ENCODE measurements at regions not wholly inside any gene's neighbourhood (a gene's known extent, or its start where the extent isn't known, plus 50 kb on each side); places are given as distances from the start of the nearest gene placed in this dataset.

DNA sequence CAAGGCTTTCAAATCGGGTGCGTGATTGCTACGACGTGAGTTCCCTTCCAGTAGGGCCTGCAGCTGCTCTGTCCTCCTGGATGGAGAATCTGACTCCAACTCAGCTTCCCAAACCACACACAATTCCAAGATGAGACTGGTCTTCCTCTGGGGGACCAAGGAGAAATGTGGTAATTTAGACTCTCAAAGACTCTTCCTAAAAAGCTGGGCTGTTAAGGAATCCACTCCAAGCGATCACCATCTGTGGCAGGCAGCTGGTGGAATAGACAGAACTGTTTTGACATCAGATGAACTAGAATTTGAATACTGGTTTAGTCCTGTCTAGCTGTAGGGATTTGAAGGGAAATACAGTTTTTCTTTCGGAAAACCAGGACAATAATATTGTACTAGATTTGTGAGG lies 130.7 kb upstream of the KLF4 start:
- DNase-seq, result no peak

DNA sequence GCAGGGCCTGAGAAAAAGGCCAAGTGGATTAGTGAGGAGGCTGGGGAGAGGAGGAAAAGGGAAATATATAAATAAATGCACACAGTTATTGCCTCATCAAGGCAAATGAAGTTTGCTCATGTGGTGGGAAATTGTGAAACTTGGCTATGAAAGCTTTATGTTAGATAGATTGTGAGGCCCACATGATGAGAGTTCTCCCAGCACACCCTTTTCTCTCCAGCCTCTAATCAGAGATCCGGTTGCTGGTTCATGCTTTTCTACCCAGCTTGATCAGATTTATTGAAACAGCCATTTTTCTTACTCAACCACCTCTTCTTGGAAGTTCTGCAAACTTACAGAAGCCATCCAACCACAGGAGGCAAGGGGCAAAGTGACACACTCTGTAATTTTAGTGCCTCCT lies 125.8 kb upstream of the KLF4 start:
- DNase-seq, result no peak

DNA sequence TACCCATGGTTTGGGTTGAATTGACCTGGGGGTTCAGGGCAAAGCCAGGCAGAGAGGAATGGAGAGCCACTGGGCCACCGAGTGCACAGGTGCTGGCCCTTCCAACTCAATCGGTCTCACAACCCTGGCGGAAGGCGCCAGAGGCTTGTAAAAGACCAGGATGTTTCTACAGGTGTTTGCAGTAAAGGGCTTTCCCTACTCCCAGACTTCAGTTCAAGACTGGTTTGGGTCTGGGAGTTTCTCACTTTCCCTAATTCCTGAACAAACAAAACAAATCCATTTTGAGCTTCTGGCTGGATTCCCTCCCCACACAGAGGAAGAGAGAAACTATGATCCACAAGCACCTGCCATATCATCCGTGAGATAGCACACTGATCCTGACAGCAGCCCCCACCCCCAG lies 125.2 kb upstream of the KLF4 start:
- no peak for DNase-seq

DNA sequence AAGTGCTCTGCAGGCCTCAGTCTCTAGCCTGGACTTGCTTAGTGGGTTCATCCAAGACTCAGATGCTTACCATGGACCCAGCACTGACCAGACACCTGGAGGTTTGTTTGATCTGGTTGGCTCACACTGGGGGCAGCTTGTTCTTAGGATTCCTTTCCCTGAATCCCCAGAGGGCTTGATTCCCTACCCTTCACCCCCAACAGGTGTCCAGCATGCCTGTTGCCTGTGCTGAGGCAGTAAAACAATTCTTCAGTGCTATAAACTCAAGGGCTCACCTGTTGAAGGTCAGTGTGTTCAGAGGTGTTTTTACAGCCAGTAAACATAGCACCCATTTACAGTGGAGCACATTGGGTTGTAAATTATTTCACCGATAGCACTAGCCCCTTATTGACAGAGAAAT lies 123.8 kb upstream of the KLF4 start:
- DNase-seq, result no peak

DNA sequence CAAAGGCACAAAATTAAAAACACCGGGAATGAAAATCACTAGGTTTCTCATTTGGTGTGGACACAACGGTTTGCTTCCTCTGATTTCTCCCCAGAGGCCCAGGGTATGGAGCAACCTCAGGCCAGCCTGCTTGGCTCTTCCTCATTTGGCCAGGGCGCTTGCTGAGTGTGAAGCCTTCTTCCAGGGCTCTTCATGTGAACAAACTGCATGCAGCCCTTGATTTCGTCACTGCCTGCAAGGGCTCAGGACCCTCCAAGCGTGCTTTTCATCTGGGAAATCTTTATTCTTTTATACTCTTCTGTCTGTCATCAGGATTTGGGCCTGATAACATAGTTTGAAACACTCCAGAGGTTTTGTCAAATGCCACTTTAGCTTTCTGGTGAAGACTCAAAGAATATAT lies 122.6 kb upstream of the KLF4 start:
- DNase-seq, result no peak

DNA sequence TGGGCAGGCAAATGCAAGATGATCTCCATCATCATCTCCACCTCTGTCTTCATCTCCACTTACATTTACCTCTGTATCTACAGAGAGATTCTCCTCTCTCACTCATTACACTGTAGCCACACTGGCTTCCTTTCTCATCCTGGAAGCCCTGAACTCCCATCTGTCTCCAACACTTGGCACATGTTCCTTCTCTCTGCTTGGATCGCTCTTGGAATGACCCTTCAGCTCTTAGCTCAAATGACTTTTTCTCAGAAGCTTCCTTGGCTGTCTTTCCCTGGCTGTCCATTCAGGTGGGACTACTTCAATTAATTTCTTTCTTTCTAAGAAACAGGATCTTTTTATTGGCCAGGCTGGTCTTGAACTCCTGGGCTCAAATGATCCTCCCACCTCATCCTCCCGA lies 120.0 kb upstream of the KLF4 start:
- DNase-seq, result no peak

DNA sequence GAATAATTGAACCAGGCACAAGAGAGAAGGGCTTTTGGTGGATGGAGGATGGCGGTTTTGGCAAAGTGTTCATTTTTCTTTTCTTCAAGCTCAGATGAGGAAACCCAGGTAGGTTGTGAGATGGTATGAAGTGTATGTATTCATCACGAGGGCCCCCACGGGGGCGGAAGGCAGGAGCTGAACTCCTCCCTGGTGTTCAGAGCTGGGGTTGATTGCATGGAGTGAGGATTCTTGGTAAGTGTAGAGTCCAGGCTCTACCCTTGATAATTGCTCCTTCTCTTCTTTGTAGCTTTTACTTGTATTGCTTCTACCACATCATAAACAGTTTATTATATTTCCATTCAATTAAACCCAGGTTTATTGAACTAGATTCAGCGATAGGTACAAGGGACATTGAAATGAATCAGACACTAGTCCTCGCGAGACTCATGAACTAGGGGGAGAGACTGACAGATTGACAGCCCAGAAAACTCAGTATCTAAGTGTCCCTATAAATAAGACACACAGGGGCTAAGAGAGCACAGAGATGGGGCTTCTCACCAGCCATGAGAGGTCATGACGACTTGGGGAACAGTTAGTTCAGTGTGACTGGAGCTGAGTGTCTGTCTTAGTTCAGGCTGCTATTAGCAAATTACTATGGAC lies 116.7 kb upstream of the KLF4 start:
- no peak for DNase-seq

DNA sequence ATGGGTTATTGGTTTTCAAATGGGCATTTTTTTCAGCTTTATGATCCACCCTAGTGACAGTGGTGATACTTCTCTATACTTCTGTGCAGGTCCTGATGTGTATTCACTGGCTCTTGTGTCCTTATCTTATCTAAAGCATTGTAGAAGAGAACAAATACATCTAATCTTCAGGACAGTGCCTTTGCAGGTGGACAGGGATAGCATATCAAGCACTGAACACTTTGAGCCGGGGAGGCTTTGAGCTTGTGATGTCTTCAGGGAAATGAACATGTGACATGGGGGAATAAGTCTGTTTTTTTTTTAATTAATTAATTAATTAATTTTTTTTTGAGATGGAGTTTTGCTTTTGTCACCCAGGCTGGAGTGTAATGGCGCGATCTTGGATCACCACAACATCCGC lies 115.5 kb upstream of the KLF4 start:
- DNase-seq, result no peak

DNA sequence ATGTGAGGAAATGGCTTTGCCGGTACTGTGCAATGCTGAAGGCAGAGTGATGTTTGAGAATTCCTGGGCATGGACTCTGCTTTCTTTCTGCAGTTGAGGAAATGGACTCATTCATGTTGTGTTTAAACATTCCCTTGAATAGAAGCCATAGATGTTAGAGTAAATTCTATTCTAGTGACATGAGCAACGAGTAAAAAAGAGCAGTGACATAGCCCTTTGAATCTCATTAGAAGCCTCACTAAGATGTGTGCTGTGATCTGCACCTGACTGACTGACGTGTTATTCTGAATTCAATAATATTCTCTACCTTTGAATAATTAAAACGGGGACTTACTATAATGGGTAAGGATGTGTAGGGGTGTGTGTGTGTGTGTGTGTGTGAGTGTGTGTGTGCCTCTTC lies 113.7 kb upstream of the KLF4 start:
- no peak for DNase-seq

DNA sequence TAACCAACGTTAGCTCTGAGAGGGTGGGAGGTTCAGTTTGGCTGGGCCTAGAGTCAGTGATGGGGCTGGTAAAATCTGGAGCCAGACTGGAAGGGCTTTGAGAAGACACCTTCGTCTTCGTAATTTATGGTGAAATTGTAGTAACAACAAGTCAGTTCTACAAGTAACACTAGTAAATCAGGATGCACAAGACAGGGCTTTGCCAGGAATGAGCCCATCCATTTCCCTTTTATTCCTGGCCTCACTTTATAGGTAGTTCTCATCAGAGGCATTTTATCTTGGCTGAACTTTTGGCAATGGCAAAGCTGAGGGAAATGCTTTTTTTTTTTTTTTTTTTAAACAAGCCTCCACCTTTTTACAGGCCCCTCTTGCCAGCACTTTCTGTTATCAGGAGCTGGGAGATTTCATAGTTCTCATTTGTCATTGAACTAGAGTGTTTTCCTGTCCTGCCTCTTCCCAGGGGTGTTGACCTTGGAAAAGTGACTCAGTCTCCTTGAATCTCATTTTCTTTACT lies 110.5 kb upstream of the KLF4 start:
- DNase-seq, result no peak

DNA sequence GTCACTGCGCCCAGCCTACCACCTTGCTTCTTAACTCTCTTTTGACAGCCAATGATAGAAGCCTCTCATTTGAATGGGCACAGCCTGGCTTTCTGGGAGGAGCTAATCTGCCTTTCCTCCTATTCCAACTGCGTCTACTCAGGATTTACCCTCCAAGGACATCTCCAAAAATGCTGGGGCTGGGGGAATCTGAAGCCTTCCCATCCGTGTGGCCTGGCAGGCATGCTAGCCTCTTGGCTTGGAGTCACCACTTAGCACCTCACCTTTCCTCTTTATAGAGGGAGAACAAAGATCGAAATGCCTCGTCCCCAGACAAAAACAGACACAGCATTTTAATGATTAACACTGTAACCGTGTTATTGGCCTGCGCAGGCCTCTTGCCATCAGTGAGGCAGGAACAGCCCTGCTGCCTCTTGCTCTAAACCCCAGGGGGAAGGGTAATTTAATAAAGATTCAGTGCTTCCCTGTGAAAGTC lies 108.2 kb upstream of the KLF4 start:
- DNase-seq, result no peak

DNA sequence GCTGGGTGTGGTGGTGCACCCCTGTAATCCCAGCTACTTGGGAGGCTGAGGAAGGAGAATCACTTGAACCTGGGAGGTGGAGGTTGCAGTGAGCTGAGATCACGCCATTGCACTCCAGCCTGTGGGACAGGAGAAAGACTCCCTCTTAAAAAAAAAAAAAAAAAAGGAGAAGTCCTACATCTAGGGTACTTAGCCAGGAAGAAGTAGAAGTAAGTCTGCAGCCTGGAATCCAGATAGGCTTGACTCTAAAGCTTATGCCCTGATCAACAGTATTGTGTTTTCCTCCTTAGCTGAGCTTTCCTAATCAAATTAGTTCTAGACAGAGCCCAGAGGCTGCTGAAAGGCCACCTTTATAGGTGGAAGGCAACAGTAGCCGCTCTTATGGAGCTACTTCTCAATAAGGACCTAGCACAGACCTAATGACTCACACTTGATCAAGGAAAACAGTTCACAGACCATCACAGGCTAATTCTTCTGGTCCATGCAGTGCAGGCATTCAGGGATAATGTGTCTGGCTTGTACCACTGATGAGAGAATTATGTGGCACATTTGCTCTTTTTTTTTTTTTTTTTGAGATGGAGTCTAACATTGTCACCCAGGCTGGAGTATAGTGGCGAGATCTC lies 105.5 kb upstream of the KLF4 start:
- no peak for DNase-seq

DNA sequence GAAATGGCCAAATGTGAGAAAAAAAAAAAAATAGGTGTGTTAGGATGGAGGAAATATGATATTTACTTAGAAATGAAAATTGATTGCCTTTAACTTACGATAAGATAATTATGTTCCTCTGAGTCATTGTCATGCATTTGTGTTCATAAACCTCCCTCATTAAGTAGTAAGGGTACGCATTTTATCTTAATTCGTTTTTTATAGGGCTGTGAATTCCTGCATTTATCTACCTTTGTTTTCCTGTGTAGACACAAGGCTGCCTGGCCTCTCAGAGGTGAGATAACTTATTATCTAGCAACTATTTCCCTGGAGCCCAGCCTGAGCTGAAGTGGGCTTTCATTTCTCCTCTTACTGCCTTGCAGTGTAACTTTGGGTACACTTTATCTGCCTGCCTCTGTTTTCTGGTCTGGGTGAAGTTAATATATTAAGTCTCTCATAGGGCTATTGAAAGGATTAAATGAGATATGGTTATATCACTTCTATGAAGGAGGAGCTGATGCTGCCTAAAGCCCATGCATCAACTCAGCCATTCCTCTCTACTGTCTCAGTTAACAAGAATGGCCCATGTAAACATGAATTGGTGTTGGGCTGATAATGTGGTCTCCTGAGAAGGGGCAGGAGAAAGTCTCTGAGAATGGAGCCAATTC lies 103.8 kb upstream of the KLF4 start:
- DNase-seq, result no peak

DNA sequence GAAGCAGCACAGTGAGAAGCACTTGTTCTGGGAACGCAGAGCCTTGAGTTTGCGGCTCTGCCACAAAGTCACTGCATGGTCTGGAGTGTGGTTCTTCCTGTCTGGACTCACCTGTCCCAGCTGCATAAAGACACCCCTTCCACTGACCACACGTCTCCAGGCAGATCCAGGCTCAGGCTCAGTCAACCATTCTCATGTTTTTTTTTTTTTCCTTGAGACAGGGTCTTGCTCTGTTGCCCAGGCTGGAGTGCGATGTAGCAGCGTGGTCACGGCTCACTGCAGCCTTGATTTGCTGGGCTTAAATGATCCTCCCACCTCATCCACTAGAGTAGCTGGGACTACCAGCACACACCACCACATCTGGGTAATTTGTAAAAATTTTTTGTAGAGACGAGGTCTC lies 102.9 kb upstream of the KLF4 start:
- no peak for DNase-seq

DNA sequence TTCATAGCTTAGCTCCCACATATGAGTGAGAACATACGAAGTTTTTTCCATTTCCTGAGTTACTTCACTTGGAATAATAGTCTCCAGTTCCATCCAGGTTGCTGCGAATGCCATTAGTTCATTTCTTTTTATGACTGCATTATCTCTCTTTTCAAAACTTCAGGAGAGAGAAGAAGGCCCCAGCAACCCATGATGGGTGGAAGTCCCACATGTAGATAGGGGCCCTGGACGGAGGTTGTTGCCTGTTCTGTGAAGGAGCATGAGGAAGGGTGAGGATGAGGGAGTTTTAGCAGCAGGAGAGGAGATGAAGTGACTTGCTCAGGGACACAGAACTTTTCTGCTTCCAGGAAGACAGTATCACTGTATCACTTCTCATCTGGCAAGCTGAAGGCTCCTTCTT lies 102.2 kb upstream of the KLF4 start:
- no peak for DNase-seq

DNA sequence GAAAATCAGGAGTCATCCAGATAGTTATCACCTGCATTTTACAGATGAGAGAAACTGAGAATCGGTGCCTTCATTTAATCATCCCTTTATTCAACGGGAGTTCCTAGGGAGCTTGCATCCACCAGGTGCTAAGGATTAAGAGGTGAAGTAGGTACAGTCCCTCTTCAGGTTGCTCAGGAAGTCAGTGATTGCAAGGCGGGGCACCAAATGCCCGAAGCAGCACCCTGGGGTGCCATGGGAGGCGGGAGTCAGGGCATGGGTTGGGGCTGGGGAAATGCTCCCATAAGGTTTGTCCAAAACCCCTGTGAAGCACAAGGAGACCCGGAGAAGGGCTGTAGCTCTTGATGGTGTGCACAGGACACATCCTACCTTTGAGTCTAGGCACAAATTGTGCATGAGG lies 98.8 kb upstream of the KLF4 start:
- DNase-seq, result no peak

DNA sequence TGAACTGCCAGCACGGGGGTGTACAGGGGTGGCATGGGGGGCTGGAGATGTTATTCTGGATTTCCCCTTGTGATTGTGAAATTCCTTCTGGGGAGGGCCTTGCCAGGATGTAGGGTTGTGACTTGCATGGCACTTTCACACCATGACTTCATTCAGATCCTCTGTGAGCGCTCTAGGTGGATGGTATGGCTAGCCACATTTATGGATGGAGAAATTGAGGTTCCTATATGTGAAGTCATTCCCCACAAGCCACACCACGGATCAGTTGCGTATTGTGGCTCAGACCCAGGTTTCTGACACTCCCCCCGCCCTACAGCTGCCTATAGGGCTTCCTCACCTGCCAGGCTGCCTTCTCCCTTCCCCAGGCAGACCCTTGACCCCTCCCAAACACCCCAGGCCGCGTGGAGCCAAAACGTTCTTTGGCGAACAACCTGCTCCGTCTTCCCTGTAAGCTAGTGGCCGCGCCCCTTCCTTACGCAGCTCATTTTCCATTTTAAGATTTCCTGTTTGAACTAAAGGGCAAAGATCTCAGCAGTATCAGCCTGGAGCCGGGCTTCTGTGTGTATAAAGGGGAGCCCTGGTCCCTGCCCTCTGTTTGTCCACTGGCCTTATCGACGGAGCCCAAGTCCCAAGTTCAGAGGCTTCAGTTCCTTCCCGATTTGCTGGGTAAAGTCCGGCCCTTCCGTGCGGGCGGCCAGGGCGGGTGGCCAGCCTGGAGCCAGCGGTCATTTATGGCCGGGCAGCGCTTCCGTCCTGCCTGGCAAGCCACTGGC lies 97.8 kb upstream of the KLF4 start:
- DNase-seq, result no peak

DNA sequence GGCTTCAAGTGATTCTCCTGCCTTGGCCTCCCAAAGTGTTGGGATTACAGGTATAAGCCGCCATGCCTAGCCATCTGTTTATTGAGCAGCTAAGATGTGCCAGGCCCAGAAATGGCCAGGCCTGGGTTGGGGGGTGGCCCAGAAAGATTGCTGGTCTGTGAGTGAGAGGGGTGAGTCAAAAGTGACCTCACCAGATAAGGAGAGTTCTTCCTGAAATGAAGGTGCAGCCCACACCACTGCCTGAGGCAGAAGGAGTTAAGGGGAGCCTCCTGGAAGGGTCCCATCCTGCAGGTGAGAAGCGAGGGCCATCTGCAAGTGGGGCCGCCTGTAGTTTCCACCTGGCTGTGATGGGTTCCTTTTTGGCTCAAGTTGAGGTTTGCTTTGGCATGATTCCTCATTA lies 96.9 kb upstream of the KLF4 start:
- no peak for DNase-seq

DNA sequence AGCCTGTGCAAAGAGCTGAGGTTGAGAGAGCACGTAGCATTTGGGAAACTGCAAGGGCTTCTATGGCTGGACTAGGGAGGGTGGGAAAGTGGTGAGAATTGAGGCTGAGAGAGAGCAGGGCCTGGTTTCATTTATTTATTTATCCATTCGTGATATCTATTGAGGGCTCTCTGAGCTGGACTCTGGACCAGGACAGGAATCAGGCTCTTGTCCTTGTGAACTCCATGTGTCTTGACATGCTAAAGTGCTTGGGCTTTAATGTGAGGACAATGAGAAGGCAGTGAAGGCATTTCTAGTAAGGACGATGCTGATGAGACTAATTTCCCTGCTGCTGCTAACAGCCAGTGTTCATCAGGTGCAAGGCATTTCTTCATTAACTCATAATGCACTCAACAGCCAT lies 95.9 kb upstream of the KLF4 start:
- DNase-seq, result no peak

DNA sequence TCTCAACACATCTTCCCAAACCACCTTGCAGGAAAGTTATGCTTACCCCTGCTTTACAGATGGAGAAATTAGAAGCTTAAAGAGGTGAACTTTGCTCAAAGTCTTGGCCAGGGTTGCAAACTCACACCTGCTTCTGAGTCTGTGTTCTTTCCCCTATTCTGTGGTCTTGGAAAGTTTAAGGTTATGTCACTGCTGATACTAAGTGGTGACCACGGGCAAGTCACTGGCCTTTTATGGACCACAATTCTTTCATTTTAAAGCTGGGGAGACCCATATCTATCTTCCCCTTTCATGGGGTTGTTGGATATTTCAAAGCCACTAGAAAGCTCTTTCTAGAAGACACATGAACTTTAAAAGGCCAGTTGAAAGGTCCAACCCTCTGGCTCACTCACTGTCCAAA lies 95.4 kb upstream of the KLF4 start:
- no peak for DNase-seq

DNA sequence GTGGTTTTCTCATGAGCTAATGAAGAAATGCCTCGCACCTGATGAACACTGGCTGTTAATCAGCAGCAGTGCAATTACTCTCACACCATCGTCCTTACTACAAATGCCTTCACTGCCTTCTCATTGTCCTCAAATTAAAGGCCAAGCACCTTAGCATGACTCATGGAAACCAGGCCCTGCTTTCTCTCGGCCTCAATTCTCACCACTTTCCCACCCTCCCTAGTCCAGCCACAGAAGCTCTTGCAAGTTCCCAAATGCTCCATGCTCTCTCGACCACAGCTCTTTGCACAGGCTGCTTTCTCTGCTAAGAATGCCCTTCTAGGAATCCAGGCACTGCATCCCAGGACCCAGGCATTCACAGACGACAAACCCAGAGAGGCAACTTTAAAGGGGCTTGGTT lies 94.6 kb upstream of the KLF4 start:
- no peak for DNase-seq

DNA sequence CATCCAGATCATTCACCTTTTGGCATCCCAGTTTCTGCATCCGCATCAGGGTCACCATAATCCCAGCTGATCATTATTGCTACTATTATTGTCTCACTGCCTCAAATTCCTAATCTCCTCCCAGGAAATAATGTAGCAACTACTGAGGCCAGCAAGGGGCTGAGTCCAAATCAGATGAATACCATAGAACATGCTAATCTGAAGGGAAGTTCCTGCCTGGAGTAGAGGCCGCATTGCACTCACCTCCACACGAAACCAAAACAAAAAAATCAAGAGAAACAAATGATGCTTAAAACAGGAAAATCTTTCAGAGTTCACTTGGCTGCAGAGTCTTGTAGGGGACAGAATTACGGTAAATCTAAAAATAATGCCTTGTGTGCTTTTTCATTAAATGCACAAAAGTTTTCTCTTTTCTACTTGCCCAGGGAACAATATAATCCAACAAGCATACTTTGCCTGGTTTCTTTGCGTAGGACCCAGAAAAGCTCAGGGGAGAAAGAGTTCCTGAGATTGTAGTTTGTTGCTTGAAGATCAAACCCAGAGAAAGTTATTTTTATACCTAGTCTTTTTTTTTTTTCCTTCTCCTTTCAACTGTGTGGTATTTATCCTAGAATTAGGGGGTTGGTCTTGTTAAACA lies 87.7 kb upstream of the KLF4 start:
- DNase-seq, result no peak

DNA sequence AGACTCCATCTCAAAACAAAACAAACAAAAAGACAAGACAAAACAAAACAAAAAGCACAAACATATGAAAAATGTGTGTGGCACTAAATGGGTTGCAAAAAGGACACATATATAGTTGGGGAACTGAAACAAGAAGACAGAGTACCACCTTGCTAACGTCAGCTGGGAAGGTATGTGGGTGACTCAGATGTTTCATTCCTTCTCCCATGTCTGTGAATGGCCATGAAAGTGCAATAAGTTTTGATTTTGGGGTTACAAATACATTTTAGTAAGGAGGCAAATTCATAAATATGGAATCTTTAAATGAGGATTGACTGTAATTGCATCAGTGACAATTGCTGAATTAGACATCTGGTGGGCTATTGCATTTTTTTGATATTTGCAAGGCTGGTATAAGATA lies 81.6 kb upstream of the KLF4 start:
- DNase-seq, result no peak

Measured in NCI-H526 treated with DMSO at 0.1 percent for 48 hours (cell line).